Loucy (cell line): ENCODE measurements at regions not wholly inside any gene's neighbourhood (a gene's known extent, or its start where the extent isn't known, plus 50 kb on each side); places are given as distances from the start of the nearest gene placed in this dataset.

Source experiments
- H2AFZ ChIP-seq: fragments of 200-600 bp; sonication (generic); 2 replicates; pipeline ENCODE4 v1.6.0; 2016; ENCODE audit warnings: antibody characterized with exemption, mild to moderate bottlenecking, low read length, moderate library complexity
- H3F3A ChIP-seq: fragments of 200-600 bp; 2 replicates; pipeline ENCODE4 v1.6.0; 2016; ENCODE audit warnings: antibody characterized with exemption, low read depth, mild to moderate bottlenecking
- H3K27me3 ChIP-seq: fragments of 200-600 bp; sonication (generic); 2 replicates; pipeline ENCODE4 v1.6.1; 2014; ENCODE audit warnings: low read length, mild to moderate bottlenecking; ENCODE audit not compliant: insufficient read depth, poor library complexity, severe bottlenecking
- H3K36me3 ChIP-seq: fragments of 200-600 bp; sonication (generic); 2 replicates; pipeline ENCODE4 v1.6.1; 2016; ENCODE audit warnings: low read length; ENCODE audit not compliant: insufficient read depth
- H3K4me1 ChIP-seq: fragments of 200-600 bp; sonication (generic); 2 replicates; pipeline ENCODE4 v1.5.1; 2014; ENCODE audit warnings: low read length, mild to moderate bottlenecking; ENCODE audit not compliant: insufficient read depth, poor library complexity, severe bottlenecking
- H3K4me2 ChIP-seq: fragments of 200-600 bp; sonication (generic); 2 replicates; pipeline ENCODE4 v1.6.0; 2014; ENCODE audit warnings: antibody characterized with exemption, low read length, low read depth, mild to moderate bottlenecking; ENCODE audit not compliant: poor library complexity, severe bottlenecking
- H3K4me3 ChIP-seq: fragments of 200-600 bp; sonication (generic); 2 replicates; pipeline ENCODE4 v1.5.1; 2014; ENCODE audit warnings: low read length, mild to moderate bottlenecking, mixed read lengths; ENCODE audit not compliant: poor library complexity, severe bottlenecking
- H3K79me2 ChIP-seq: fragments of 200-600 bp; sonication (generic); 2 replicates; pipeline ENCODE4 v1.6.1; 2014; ENCODE audit warnings: low read length; ENCODE audit not compliant: insufficient read depth
- H3K9ac ChIP-seq: fragments of 200-600 bp; sonication (generic); 2 replicates; pipeline ENCODE4 v1.6.0; 2014; ENCODE audit warnings: mild to moderate bottlenecking, low read depth, low read length, moderate library complexity; ENCODE audit not compliant: poor library complexity, severe bottlenecking
- H3K9me2 ChIP-seq: fragments of 200-600 bp; sonication (generic); replicated peaks from 2 replicates; pipeline ENCODE4 v1.6.1; 2016; ENCODE audit warnings: low read depth, low read length, mixed read lengths
- H3K9me3 ChIP-seq: fragments of 200-600 bp; sonication (generic); 2 replicates; pipeline ENCODE4 v1.6.1; 2014; ENCODE audit warnings: mild to moderate bottlenecking, antibody characterized with exemption, low read length, low read depth; ENCODE audit not compliant: insufficient read depth
- H4K20me1 ChIP-seq: fragments of 200-600 bp; sonication (generic); 2 replicates; pipeline ENCODE4 v1.6.0; 2014; ENCODE audit warnings: antibody characterized with exemption, low read length, mild to moderate bottlenecking; ENCODE audit not compliant: insufficient read depth, poor library complexity, severe bottlenecking
- CTCF ChIP-seq: fragments of 200-600 bp; sonication (generic); conservative IDR thresholded peaks from 2 replicates; pipeline ENCODE4 v1.5.1; 2014; ENCODE audit warnings: mild to moderate bottlenecking, antibody characterized with exemption, low read length
- EZH2phosphoT487 ChIP-seq: fragments of 200-600 bp; IDR thresholded peaks from 2 replicates; pipeline ENCODE4 v1.6.1; 2018; ENCODE audit warnings: antibody characterized with exemption, mild to moderate bottlenecking, moderate library complexity, borderline replicate concordance

GRCh38 chr2:150620416-150620815 is 132.9 kb upstream of the RND3 start:
- no peak overlapping the region for H3K4me2 ChIP-seq
- no peak overlapping the region for H2AFZ ChIP-seq
- H3K9me3 ChIP-seq = peaks cover 5% of the 10 kb centered on the region; the same call in 1 of the 2 replicates
- no peak overlapping the region for H3K9ac ChIP-seq
- no peaks in the 10 kb centered on the region for H3K36me3 ChIP-seq
- TF ChIP-seq EZH2phosphoT487 (no peak), CTCF (no peak)
- no peaks in the 10 kb centered on the region for H4K20me1 ChIP-seq
- no peaks in the 10 kb centered on the region for H3K79me2 ChIP-seq
- no peaks in the 10 kb centered on the region for H3K27me3 ChIP-seq
- peaks cover 16% of the 10 kb centered on the region for H3K4me1 ChIP-seq
- no peaks in the 10 kb centered on the region for H3K9me2 ChIP-seq
- H3K4me3 ChIP-seq = no peak overlapping the region
- H3F3A ChIP-seq = 0 out of 2 replicates have a peak, but pooled peaks cover 3% of the 10 kb centered on the region

GRCh38 chr2:150619607-150620330 is 132.3 kb upstream of the RND3 start:
- Histone ChIP-seq H3K4me2 (no peak overlapping the region), H3K4me3 (no peak overlapping the region), H3K27me3 (no peaks in the 10 kb centered on the region), H3K9ac (no peak overlapping the region), H3K9me2 (no peaks in the 10 kb centered on the region), H3K4me1 (peaks cover 14% of the 10 kb centered on the region), H3K9me3 (peaks cover 5% of the 10 kb centered on the region; the same call in 1 of the 2 replicates), H3F3A (0 out of 2 replicates have a peak, but pooled peaks cover 3% of the 10 kb centered on the region), H4K20me1 (no peaks in the 10 kb centered on the region), H3K79me2 (no peaks in the 10 kb centered on the region), H3K36me3 (no peaks in the 10 kb centered on the region), H2AFZ (no peak overlapping the region)
- no peak for TF ChIP-seq CTCF
- TF ChIP-seq EZH2phosphoT487 = no peak

- Histone ChIP-seq H3K36me3 (no peaks in the 10 kb centered on the region), H3F3A (no peaks in the 10 kb centered on the region), H3K4me2 (no peak overlapping the region), H3K9me2 (no peaks in the 10 kb centered on the region), H3K9me3 (peaks cover 5% of the 10 kb centered on the region; the same call in 1 of the 2 replicates), H2AFZ (no peak overlapping the region), H3K4me3 (no peak overlapping the region), H3K79me2 (no peaks in the 10 kb centered on the region), H3K9ac (no peak overlapping the region), H4K20me1 (no peaks in the 10 kb centered on the region), H3K27me3 (no peaks in the 10 kb centered on the region), H3K4me1 (peaks cover under 1% of the 10 kb centered on the region)
- TF ChIP-seq EZH2phosphoT487 = no peak
- TF ChIP-seq CTCF = no peak
These were observed 130.9 kb upstream of the RND3 start for GRCh38 chr2:150618245-150618895.
